Fibroblast of pulmonary artery (primary cell): ENCODE measurements at regions not wholly inside any gene's neighbourhood (a gene's known extent, or its start where the extent isn't known, plus 50 kb on each side); places are given as distances from the start of the nearest gene placed in this dataset.

Experiments used
- DNase-seq: peaks from one replicate; pipeline ENCODE4 v3.0.0-alpha.2; 2010; ENCODE audit warnings: low read depth
- H3K4me3 ChIP-seq: replicated peaks from 2 replicates; pipeline ENCODE4 v1.5.1; 2011; ENCODE audit warnings: low read depth, mild to moderate bottlenecking, control low read depth, low read length, moderate library complexity
- CTCF ChIP-seq: IDR thresholded peaks from 2 replicates; pipeline ENCODE4 v1.5.1; 2011; ENCODE audit warnings: mild to moderate bottlenecking, control low read depth, low read length, inconsistent platforms; ENCODE audit errors: missing control alignments

- no peak overlapping the region for H3K4me3 ChIP-seq
- no peak for DNase-seq
- TF ChIP-seq CTCF: no peak
Measured at GRCh38 chrX:45815441-45815840, 614.8 kb upstream of the DIPK2B start.

DNA sequence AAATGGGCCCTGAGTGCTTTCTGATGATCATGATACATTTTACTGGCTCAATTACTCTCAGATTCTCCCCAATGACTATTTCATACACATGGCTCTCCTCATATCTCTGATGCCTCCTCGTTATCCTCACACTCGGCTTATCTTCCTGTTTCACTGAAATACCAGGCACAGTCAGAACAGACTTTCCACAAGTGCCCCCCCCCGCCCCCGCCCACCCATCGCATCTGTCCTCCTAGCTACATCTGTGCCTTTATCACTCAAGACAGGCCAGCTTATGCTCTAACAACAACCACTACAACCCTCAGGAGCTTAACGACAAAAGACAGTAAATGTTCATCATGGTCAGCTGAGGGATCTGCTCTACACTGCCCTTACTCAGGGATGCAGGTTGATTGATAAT lies 610.6 kb upstream of the DIPK2B start:
- TF ChIP-seq CTCF: no peak
- no peak overlapping the region for H3K4me3 ChIP-seq
- no peak for DNase-seq

- peak; percentile 71 for DNase-seq
- no peak for TF ChIP-seq CTCF
- peak overlapping the region; percentile 43 for H3K4me3 ChIP-seq
Measured at GRCh38 chrX:45807572-45808425, 607.1 kb upstream of the DIPK2B start.

GRCh38 chrX:45806410-45807121 lies 605.9 kb upstream of the DIPK2B start:
- H3K4me3 ChIP-seq: peak overlapping the region; percentile 52
- DNase-seq: peak; percentile 80
- TF ChIP-seq CTCF: no peak

- no peak for TF ChIP-seq CTCF
- no peak for DNase-seq
- H3K4me3 ChIP-seq: no peak overlapping the region
Measured at GRCh38 chrX:45804276-45804675, 603.6 kb upstream of the DIPK2B start.

DNA sequence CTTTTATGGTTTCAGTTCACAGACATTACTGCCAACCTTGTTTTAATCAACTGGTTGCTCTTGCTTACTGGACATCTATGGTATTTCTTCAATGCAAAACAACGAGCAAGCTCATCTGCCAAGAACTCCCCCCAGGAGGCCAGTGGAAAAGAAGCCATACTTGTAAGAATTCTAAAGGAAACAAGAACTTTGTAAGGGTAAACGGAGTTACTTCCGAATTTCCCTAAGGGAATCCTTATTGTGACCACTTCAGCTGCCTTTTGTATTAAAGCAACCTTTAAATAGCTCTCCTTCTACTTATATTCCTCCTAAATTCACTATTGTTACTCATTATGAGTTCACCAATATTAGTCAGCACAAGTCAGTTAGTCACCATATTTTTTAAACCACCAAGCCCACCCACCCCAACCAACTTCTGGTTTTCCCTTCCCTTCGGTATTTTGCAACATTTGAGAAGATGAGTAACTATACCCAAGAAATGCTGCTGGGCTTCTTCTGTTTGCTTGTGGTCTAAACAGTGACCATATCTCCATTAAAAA lies 602.8 kb upstream of the DIPK2B start:
- TF ChIP-seq CTCF: no peak
- DNase-seq: peak; percentile 81
- peak overlapping the region; percentile 42 for H3K4me3 ChIP-seq
